Suppressor macrophage treated with lipopolysaccharide for 4 hours (primary cell): ENCODE measurements at regions not wholly inside any gene's neighbourhood (a gene's known extent, or its start where the extent isn't known, plus 50 kb on each side); places are given as distances from the start of the nearest gene placed in this dataset.

Source experiments
- DNase-seq: peaks from one replicate; pipeline ENCODE4 v3.0.0-alpha.2; 2020

DNA sequence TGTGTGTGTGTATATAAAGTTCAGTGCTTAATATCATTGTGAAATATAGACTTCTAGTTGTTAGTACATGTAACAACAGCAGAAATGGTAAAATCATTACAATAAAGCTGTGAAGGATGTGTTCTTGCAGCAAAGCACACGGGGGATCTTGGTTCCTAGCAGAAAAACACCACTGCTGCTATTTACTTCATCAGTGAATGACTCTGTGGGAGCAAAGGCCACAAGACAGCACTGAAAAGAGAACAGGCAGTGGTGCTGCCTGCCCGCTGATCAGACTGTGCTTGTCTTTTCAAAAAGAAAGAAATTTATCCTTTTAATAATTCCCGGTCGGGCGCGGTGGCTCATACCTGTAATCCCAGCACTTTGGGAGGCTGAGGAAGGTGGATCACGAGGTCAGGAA is 689.9 kb upstream of the CITED2 start:
- no peak for DNase-seq

DNA sequence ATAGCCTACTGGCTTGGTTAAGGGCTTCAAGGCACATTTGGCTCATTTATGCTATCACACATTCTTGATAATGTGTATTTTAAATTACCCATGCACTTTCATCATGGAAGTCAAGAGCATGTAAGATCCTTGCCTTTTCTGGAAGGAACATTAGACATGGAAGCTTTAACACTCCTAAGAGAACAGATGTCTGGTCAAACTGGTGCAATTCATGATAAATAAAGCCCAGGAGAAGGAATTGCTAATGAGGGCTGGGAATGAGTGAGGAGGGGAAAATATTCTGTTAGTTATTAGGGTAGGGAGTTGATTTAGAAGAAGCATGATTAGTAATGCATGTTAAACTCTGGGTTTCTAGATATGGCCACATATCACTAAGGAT is 688.6 kb upstream of the CITED2 start:
- no peak for DNase-seq

GRCh38 chr6:140062043-140063020 is 687.9 kb upstream of the CITED2 start:
- DNase-seq = no peak

GRCh38 chr6:140061110-140062042 is 686.9 kb upstream of the CITED2 start:
- DNase-seq = no peak

DNA sequence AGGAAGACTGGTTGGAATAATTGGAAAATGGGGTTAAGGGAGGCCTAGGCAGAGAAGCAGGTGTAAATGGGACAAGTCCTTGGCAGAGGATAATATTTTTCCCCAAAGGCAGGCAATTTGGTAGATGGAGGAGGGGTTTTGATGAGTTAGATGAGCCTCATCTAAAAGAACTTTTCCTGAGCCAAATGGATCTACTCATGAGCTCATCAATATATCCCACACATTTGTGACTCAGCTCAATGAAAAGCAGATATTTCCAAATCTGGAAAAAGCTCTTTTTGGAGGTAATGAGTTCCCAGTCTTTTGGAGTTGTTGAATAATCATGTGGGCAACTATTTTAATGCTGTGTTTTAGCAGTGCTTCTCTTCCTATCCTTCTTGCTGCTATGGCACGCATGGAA is 685.5 kb upstream of the CITED2 start:
- no peak for DNase-seq

DNA sequence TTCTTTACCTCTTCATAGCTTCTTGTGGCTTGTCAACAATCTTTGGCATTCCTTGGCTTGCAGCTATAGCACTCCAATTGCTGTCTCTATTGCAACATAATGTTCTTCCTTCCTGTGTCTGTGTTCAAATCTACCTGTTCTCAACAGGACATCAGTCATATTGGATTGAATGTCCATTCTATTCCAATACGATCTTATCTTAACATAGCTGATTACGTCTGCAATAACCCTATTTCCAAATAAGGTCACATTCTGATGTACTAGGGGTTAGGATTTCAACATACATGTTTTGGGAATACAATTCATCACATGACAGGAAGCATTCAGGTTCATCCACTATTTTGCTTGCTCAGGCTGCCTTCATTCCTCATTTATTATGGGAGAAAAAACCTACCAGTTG is 684.4 kb upstream of the CITED2 start:
- no peak for DNase-seq

GRCh38 chr6:140052736-140053729 is 678.6 kb upstream of the CITED2 start:
- no peak for DNase-seq

DNA sequence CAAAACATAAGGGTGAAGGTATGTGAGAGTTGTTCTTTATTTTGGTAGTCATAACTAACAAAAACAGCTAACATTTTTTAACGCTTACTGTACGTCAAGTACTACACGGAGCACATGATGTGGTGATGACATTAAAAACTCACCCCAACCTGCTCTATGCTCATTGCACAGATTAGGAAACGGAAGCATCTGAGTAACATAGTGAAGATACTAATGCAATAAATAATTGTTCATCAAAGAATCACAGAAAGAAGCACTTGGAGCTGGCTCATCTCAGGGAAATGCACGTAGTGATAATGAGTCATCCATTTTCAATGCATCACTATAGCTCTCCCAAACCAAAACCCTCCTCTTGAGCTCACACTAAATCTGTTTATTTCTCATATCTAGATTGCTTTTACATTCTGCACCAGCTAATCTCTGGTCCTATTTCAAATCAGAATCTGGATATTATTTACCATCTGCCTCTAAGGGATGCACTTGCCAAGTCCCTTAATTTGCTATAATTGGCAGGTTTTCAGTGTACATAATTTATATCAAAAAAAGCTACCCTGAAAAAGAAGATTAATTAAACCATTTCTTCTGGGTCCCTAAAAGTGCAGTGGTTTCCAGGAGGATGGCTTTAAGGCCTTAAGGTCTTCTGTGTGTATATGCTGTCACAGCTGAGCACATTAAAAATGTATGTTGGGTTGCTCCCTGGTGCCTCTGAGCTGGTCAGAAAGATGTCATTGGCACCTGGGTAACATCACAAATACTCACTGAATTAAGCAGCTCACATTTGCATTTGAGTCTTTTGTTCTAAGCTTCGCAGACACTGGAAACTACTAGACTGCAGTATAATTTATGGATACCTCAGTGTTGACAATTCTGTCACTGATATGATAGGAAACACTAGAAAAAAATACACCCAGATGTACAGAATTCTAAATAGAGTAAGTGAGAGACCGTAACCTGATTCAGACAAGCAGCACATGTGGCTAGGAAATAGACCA is 677.4 kb upstream of the CITED2 start:
- peak; percentile 31 for DNase-seq

DNA sequence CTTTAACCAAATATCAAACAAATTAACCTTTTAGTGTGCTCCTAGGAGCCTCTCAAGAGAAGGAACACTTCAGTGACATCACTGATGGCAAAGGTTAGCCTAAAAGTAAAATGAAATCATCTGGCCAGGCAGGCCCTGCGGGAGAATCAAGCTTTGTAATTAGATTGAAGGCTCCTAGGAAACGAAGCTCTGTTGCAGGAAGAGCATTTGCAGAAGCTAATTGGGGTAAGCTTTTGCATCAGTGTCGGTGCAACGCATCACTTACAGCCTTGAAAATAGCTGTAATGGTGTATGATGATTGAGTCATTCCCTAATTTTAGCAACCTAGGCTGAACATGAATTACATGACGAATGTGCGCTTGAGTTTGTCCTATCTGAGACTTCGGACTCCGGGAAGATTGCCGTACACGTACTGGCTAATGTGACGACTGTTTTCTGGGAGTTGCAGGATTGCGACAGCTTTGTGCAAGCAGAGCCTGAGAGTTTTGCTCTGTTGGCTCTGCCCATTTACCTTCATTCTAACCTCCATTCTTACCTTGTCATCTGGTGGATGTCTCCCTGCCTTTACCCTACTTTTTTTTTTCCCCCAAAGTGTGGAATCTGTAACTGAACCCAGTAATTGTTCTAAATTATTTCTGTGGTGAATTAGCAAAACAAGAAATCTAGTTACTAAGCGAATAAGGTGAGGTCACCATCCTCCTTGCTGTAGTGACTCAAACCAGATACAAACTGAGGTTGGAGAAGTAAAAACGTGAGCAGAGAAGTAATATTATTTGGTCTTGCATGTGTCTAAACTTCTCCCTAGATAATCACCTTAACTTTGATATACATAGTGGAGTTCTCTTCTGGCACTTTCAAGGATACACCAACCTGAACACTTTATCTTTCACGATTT is 675.9 kb upstream of the CITED2 start:
- no peak for DNase-seq

DNA sequence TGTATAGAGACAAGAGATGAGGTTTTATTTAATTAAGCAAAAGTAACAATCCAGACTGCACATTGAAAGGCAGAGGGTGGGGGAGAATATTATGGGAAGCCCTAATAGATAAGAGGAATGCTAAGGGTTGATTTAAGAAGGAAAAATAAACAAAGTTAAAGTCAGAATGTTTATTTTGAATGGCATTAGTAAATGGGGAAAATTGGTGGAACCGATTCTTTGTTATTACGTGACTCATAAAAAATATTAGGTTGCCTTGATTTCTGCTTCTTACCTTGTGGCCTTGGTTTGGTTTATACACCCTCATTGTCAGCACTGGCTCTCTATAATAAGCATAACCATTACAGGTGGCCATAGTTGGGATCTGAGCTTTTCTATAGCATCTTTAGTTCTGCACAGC is 674.8 kb upstream of the CITED2 start:
- DNase-seq = no peak

DNA sequence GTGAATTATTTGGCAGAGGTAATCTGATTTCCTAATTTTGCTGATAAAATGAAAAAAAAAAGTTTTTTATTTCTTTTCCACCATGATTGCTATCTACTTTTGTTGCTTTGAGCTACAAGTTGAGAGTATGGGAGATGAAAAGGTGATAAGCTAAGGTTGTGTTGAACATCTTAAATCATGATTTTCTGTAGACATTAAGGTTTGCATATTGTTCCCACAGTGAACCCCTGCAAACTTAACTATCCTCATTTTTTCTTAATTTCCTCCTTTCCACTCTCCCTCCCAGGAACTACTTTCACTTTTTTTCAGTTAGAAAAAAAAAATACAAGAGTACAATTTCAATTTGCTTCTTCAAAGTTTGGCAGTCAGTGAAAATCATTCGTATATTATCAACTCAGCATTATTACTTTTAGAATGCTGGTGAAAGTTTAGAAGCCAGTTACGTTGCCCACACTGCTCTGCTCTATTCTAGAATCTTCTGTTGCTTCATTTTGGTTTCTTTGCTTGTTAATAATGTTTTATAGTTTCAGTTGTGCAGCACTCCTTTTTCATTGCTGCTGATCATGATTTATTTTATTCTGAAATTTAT is 673.8 kb upstream of the CITED2 start:
- DNase-seq = no peak

DNA sequence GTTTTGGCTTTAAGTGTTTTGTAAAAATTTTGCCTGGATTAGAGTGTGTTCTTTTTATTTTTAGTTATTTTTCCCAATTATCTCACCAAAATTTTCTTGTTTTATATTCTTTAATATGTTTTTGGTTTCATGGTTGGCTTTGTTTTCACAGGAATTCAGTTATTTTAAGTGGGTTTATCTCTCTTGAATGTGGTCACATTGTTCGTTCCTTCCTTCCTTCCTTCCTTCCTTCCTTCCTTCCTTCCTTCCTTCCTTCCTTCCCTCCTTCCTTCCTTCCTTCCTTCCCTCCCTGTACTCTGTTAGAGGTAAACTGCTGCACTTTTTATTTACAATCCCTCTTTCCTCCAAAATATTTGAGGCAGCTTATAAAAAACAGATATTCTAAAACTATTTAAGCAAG is 672.9 kb upstream of the CITED2 start:
- DNase-seq = no peak

- DNase-seq = peak; percentile 80
Observed at GRCh38 chr6:140046016-140046632, 671.7 kb upstream of the CITED2 start.

GRCh38 chr6:140045116-140045515 is 670.7 kb upstream of the CITED2 start:
- DNase-seq = no peak

GRCh38 chr6:140044626-140045025 is 670.2 kb upstream of the CITED2 start:
- no peak for DNase-seq

GRCh38 chr6:140043762-140044378 is 669.4 kb upstream of the CITED2 start:
- DNase-seq = peak; percentile 73

GRCh38 chr6:140043357-140043756 is 668.9 kb upstream of the CITED2 start:
- DNase-seq = peak; percentile 46

- DNase-seq = no peak
Observed at GRCh38 chr6:140041571-140042332, 667.3 kb upstream of the CITED2 start.
